Mammary epithelial cell (primary cell): ENCODE measurements at regions not wholly inside any gene's neighbourhood (a gene's known extent, or its start where the extent isn't known, plus 50 kb on each side); places are given as distances from the start of the nearest gene placed in this dataset.

Experiments
- EZH2 ChIP-seq: IDR thresholded peaks from 2 replicates; pipeline ENCODE4 v1.6.1; 2012; ENCODE audit warnings: low read length, inconsistent platforms, borderline replicate concordance
- TF ChIP-seq, protein P1 (sequence below), 2 donors: IDR thresholded peaks in 1 of 2; conservative IDR thresholded peaks in 1 of 2; 2 replicates each; pipeline ENCODE4 v1.5.1; 2011 to 2012; ENCODE audit warnings: inconsistent platforms in 2 of 2, low read length in 2 of 2, mild to moderate bottlenecking in 2 of 2, control low read depth in 1 of 2, low read depth in 1 of 2; ENCODE audit not compliant: insufficient read depth in 1 of 2; ENCODE audit errors: extremely low read depth in 1 of 2

DNA sequence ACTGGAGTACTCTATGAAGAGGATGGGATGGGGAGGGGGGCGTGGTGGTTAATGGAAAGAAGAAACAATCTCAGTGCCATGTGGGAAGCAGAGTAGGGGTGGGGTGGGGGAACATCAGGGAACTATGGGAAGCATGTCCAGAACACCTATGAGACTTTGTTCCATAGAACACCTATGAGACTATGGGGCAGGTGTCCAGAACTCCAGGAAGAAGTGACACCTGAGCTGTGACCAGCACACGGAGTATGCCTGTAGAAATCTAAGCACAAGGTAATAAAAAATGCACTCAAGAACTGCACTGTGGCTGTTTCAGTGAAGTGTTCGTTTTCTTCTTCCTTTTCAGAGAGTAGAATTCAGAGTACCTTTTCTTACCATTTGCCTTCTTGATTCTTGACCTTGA lies 704.8 kb upstream of the TENM3 start:
- TF ChIP-seq, protein P1, sequence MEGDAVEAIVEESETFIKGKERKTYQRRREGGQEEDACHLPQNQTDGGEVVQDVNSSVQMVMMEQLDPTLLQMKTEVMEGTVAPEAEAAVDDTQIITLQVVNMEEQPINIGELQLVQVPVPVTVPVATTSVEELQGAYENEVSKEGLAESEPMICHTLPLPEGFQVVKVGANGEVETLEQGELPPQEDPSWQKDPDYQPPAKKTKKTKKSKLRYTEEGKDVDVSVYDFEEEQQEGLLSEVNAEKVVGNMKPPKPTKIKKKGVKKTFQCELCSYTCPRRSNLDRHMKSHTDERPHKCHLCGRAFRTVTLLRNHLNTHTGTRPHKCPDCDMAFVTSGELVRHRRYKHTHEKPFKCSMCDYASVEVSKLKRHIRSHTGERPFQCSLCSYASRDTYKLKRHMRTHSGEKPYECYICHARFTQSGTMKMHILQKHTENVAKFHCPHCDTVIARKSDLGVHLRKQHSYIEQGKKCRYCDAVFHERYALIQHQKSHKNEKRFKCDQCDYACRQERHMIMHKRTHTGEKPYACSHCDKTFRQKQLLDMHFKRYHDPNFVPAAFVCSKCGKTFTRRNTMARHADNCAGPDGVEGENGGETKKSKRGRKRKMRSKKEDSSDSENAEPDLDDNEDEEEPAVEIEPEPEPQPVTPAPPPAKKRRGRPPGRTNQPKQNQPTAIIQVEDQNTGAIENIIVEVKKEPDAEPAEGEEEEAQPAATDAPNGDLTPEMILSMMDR (conservative IDR thresholded peaks at IDR 0.05 in 1 of 2, IDR thresholded peaks at IDR 0.05 in 1 of 2; ENCODE audit: extremely low read depth in 1 of 2, insufficient read depth in 1 of 2, low read depth in 1 of 2, low read length in 2 of 2): no peak
- TF ChIP-seq EZH2: no peak
